Activated T-helper 2 cell treated with anti-CD3 and anti-CD28 coated beads, Interferon-gamma antibody, Interleukin-2, Interleukin-4, amounts not matched to agents 10 μg/mL and 5 μg/mL and 100 μg/mL, durations not matched to agents 14 hours and 24 hours and 36 hours (primary cell): ENCODE measurements at regions not wholly inside any gene's neighbourhood (a gene's known extent, or its start where the extent isn't known, plus 50 kb on each side); places are given as distances from the start of the nearest gene placed in this dataset.

Source experiments
- DNase-seq: peaks from one replicate; pipeline ENCODE4 v3.0.0; 2021; ENCODE audit warnings: low spot score
- H3K27ac Mint-ChIP-seq: one replicate; pipeline ENCODE4 v1.8.0; 2021; ENCODE audit warnings: mixed read lengths
- H3K27me3 Mint-ChIP-seq: one replicate; pipeline ENCODE4 v1.8.0; 2021; ENCODE audit warnings: low read depth, mixed read lengths
- H3K36me3 Mint-ChIP-seq: one replicate; pipeline ENCODE4 v1.8.0; 2021; ENCODE audit warnings: low read depth, mixed read lengths
- H3K4me1 Mint-ChIP-seq: one replicate; pipeline ENCODE4 v1.8.0; 2021; ENCODE audit warnings: low read depth, mixed read lengths
- H3K4me3 Mint-ChIP-seq: one replicate; pipeline ENCODE4 v1.8.0; 2021; ENCODE audit warnings: low read depth, mild to moderate bottlenecking, moderate library complexity, mixed read lengths
- H3K9me3 Mint-ChIP-seq: one replicate; pipeline ENCODE4 v1.8.0; 2021; ENCODE audit warnings: mixed read lengths
- intact Hi-C: fragments of 100-400 bp; cut with micrococcal nuclease; formaldehyde crosslinking; loops from one replicate; pipeline ENCODE4 v1.15.1; 2023

DNA sequence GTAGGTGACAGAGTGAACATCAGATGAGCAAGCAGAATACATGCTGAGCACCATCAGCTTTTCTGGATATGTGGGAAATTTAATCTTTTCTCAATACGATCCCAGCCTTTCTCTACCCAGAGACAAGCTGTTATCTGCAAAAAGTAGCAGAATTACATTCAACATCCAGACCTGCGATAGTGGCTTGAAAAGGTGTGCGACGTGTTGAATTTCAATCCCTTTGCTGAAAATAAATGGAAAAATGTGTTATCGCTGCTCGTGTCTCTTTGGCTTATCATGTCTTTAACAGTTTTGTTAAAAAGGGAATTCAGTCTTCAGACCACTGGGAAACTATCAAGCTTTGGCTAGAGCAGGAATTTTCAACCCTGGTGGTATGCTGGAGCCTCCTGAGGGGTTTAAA is 98.8 kb upstream of the FAM20A start:
- Mint-ChIP-seq H3K4me1 (no peaks in the 10 kb centered on the region), H3K27ac (no peak overlapping the region)

DNA sequence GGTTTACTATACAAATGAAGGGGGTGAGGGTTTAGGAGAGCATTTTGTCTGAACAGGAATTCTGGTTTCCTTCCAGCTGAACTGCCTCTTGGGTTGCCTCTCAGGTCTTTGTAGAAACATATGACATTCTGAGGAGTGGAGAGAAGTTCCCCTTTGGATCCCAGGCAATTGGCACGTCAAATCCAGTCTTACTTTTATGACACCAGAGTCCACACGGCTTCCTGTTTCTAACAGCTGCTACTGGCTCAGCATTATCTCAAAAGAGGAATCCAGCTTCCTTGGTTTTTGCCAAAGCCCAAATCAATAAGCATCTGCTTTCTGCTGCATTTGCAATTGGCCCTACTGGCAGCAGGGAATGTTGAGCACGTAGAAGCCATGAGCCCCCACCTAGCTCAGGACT is 97.6 kb upstream of the FAM20A start:
- Mint-ChIP-seq H3K4me1 (no peaks in the 10 kb centered on the region), H3K27ac (no peak overlapping the region), H3K9me3 (no peaks in the 10 kb centered on the region), H3K4me3 (no peak overlapping the region), H3K36me3 (no peaks in the 10 kb centered on the region), H3K27me3 (peaks cover 1% of the 10 kb centered on the region)
- no peak for DNase-seq
- intact Hi-C loops = no loop called here

More for the DNA sequence above, 98.8 kb upstream of the FAM20A start:
- no peaks in the 10 kb centered on the region for H3K9me3 Mint-ChIP-seq
- H3K27me3 Mint-ChIP-seq = peaks cover 1% of the 10 kb centered on the region
- no peak for DNase-seq
- H3K4me3 Mint-ChIP-seq = no peak overlapping the region
- intact Hi-C loops = no loop called here
- H3K36me3 Mint-ChIP-seq = no peaks in the 10 kb centered on the region

DNA sequence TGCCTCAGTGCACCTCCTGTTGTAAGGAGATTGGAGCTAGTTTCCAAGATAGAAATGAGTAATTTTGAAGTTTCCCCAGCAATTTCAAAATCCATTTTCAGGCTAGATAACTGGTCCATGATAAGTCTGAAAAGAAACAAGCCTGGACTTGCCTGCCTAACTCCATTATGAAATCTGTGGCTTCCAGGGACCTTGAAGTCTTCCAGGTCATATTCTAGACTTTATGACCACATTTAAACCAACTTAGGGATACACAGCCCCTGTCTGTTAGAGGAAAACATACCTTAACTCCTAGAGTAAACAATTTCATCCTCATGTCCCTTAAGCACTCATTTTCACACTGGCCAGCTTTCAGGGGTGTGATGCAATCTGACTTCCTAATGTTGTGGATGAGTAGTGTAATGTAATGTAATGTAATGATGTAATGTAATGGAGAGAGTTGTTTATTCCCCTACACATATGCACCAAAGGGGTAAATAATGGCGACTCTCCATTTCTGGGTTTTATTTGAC is 96.7 kb upstream of the FAM20A start:
- Mint-ChIP-seq H3K27me3 (no peaks in the 10 kb centered on the region), H3K27ac (no peak overlapping the region), H3K4me3 (no peak overlapping the region), H3K36me3 (no peaks in the 10 kb centered on the region), H3K9me3 (no peaks in the 10 kb centered on the region), H3K4me1 (no peaks in the 10 kb centered on the region)
- no peak for DNase-seq
- intact Hi-C loops = no loop called here

DNA sequence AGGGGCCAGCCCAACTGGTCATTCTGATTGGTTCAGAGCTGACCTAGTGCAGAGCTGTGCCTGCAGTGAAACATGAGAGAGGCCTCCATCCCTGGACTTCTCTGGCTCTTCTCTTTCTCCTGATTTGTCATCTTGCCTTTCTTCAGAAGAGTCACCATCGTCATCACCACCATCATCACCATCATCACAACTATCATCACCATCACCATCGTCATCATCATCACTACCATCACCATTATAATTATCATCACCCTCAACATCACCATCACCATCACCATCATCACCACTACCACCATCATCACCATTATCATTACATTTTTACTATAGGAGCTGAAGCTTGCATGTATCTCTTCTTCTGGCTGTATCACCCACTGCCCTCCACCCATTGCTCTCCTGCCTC is 94.5 kb upstream of the FAM20A start:
- no peak overlapping the region for H3K27ac Mint-ChIP-seq

DNA sequence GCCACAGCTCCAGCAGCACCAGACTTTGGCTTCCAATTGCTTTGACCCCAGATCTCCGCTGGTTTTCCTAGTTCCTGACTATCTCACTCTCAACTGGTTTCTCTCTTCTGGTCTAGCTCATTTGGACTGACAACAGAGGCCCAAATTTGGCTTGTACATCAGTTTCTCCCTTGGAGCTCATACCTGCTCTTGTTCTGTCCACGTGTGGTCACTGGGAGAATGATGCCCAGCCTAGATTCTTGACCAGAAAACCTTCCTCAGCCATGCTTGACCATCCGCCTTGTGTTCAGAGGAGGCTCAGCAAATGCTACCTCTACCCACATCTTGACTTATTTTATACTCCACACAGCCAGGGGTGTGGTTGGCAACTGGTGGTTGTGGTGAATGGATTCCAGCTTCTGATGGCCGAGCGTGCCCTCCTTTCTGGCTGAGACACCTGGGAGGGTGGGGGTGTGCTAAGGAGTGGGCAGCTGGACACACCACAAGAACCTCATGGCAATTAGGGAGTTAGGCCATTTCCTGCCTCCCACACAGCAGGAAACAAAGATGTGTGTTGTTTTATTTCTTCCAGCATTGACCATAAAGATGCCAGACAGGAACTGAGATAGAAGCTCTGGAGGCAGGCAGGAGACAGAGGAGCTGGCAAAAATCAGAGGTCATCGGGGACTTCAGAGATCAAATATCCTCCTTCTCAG is 93.8 kb upstream of the FAM20A start:
- H3K9me3 Mint-ChIP-seq = no peaks in the 10 kb centered on the region
- H3K36me3 Mint-ChIP-seq = no peaks in the 10 kb centered on the region
- H3K27me3 Mint-ChIP-seq = no peaks in the 10 kb centered on the region
- no peak overlapping the region for H3K27ac Mint-ChIP-seq
- H3K4me1 Mint-ChIP-seq = no peaks in the 10 kb centered on the region
- DNase-seq = no peak
- no peak overlapping the region for H3K4me3 Mint-ChIP-seq
- intact Hi-C loops = no loop called here

More for the DNA sequence above, 94.5 kb upstream of the FAM20A start:
- Mint-ChIP-seq H3K9me3 (no peaks in the 10 kb centered on the region), H3K27me3 (no peaks in the 10 kb centered on the region), H3K36me3 (no peaks in the 10 kb centered on the region), H3K4me1 (no peaks in the 10 kb centered on the region), H3K4me3 (no peak overlapping the region)
- intact Hi-C loops = no loop called here
- no peak for DNase-seq

DNA sequence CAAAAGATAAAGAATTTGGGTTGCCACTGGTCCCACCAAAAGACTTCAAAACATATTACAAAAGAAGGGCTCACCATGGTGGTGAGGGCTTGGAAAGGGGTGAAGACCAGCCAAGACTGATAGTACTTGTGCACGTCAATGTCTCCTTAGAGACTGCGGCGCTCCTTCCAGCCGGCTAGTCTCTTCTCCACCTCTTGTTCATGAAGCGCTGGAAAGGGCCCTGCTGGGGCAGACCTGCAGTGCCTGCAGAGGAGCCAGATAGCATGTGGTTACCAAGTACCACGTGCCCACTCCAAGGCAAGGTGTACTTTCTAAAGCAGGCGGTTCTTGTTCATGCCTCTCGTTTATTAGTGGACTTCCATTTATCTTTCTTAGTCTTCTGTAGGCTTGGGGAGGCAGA is 92.7 kb upstream of the FAM20A start:
- Mint-ChIP-seq H3K36me3 (no peaks in the 10 kb centered on the region), H3K4me1 (no peaks in the 10 kb centered on the region), H3K4me3 (no peak overlapping the region), H3K27ac (no peak overlapping the region), H3K27me3 (no peaks in the 10 kb centered on the region), H3K9me3 (no peaks in the 10 kb centered on the region)
- intact Hi-C loops = no loop called here
- no peak for DNase-seq

DNA sequence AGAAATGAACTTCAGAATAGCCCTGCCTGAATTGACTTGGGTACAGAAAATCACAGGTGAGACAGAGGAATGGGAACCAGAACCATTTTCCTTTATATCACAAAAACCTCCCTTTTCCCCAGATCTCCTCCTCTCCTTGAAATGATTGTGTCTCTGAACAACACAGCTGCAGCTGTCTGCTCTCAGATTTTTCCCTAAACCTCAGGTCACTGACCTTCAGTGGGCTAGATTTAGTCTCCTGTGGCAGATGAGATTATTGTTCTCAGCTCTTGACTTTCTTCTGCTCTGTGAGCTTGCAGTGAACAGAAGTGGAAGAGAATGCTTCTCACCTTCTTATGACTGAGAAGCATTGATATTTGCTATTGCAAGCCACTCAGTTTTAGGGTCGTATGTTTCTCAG is 92.3 kb upstream of the FAM20A start:
- Mint-ChIP-seq H3K36me3 (no peaks in the 10 kb centered on the region), H3K27me3 (peaks cover 2% of the 10 kb centered on the region), H3K27ac (no peak overlapping the region), H3K4me3 (no peak overlapping the region), H3K4me1 (no peaks in the 10 kb centered on the region), H3K9me3 (no peaks in the 10 kb centered on the region)
- DNase-seq = no peak
- intact Hi-C loops = no loop called here

DNA sequence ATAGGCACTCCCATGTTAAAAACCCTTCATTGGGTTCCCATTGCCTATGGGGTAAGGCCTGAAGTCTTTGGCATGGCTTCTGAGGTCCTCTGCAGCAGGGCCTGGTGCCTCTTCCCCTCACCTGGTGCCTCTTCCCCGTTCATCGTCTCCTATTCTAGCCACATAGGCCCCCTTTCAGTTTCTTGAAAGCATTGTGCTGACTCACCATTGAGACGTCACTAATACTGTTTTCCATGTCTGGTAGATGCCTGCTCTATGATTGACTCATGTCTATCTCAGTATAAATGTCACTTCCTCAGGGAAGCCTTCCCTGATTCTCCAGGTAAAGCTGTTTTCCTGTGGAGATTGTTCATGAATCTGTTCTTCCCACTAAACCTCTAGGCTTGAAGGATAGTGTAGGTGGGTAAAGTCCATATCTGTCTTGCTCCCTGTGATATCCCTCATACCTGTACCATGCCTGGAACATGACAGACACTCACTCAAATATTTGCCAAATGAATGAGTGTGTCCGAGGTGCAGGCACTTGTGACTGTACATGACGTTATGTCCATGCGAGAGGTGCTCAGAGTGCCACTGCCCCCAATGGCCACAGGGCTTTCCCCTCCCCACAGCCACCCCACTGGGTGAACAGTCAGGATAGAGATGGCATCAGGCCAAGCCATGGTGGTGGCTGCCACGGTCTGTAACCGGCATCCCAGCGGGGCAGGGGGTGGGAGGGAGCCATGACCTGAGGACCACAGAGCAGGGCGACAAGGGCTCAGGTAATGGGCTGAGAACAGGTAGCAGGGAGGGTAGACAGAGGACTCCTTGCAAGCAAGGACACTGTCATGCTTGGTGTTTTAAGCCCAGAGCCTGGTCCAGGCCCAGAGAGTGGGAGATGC is 85.2 kb upstream of the FAM20A start:
- Mint-ChIP-seq H3K9me3 (no peaks in the 10 kb centered on the region), H3K4me1 (no peaks in the 10 kb centered on the region), H3K27ac (no peak overlapping the region), H3K36me3 (no peaks in the 10 kb centered on the region), H3K27me3 (peaks cover 3% of the 10 kb centered on the region), H3K4me3 (no peak overlapping the region)
- DNase-seq = no peak
- intact Hi-C loops = no loop called here

DNA sequence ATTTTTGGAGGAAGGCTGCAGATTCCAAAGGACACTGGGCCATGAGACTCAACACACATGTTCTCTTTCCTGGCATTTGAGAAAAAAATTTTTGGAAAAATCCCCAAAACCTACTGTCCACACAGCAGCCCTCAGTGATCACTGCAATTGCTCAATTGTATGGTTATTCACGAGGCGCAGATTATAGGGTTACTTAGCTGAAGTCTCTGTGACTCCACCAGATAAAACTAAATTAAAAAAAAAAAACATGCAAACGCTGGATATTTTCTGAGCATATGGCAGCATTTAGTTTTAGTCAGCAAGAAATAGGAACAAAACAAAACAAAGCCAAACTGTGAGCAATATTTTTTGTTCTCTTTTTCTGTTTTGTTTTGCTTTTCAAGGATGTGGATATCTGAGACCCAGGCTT is 83.8 kb upstream of the FAM20A start:
- Mint-ChIP-seq H3K9me3 (no peaks in the 10 kb centered on the region), H3K27me3 (peaks cover 3% of the 10 kb centered on the region), H3K4me3 (no peak overlapping the region), H3K27ac (no peak overlapping the region), H3K4me1 (no peaks in the 10 kb centered on the region), H3K36me3 (no peaks in the 10 kb centered on the region)
- DNase-seq = no peak
- intact Hi-C loops = no loop called here

DNA sequence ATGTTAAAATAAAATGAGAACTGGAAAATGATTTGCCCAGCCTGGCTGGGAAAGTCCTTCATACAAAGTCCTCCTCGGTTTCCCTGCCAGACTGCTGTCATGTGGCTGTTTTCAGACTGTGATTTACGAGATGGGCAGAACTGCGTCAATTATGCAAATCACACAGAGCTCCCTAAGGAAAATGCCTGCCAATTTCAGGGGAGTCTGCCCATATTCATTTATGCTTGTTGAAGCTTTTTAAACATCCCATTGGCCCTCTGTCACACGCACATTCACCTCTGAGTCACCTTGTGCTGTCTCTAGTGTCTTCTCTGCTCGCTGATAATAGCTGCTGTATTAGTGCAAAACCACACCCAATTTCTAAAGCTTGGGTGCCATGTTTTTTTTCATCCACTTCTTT is 81.7 kb upstream of the FAM20A start:
- Mint-ChIP-seq H3K27ac (no peak overlapping the region), H3K27me3 (peaks cover 1% of the 10 kb centered on the region), H3K9me3 (no peaks in the 10 kb centered on the region), H3K36me3 (no peaks in the 10 kb centered on the region), H3K4me1 (no peaks in the 10 kb centered on the region), H3K4me3 (no peak overlapping the region)
- intact Hi-C loops = no loop called here
- DNase-seq = no peak

DNA sequence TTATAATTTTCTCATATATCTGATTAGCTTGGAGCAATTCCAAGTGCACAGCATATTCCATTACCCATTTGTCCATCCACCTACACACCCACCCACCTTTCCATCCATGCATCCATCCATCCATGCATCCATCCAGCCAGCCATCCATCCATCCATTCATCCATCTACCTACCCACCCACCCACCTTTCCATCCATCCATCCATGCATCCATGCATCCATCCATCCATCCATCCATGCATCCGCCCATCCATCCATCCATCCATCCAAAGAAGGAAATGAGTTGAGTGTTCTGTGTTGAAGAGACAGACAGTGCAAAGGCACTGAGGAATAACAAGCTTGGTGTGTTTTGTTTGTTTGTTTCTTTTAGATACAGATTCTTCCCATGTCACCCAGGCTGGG is 78.7 kb upstream of the FAM20A start:
- Mint-ChIP-seq H3K4me1 (no peaks in the 10 kb centered on the region), H3K36me3 (no peaks in the 10 kb centered on the region), H3K27me3 (no peaks in the 10 kb centered on the region), H3K9me3 (no peaks in the 10 kb centered on the region), H3K27ac (no peak overlapping the region), H3K4me3 (no peak overlapping the region)
- intact Hi-C loops = no loop called here
- no peak for DNase-seq

DNA sequence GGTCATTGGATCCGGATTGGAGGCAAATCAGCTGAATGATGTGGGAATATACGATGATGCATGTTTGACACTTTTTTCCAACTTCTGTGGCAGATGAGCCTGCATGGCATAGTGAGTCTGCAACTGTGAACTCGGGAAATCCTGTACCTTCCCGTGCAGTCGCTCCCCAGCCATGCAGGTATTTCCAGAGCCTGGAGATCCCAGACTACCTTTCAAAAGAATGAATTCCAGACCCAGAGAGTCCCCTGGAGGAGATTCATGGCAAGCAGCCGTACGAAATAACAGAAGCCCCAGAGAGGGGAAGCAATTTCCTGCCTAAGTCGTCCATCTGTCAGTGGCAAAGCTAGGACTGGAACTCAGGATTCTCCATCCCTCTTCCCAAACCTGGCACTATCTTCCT is 75.7 kb upstream of the FAM20A start:
- Mint-ChIP-seq H3K9me3 (no peaks in the 10 kb centered on the region), H3K4me1 (no peaks in the 10 kb centered on the region), H3K36me3 (no peaks in the 10 kb centered on the region), H3K4me3 (no peak overlapping the region), H3K27ac (no peak overlapping the region), H3K27me3 (no peaks in the 10 kb centered on the region)
- intact Hi-C loops = no loop called here
- no peak for DNase-seq

DNA sequence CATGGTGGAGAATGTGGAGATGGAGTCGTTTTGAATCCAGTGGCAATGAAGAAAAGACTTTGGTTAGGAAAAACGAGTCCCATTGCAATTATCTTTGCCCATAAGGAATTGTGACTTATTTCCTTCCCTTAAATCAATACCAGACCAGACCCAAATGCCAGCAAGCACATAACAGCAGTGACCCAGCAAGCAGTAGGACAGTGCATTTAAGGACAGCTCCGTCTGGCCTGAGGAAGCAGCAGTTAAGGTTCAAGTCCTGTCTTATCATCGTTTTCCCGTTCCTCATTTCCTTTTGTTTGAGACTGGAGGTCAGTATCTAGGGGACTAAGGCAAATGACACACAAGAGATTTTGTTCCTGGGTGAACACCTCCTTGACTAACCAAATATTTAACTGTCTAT is 74.6 kb upstream of the FAM20A start:
- DNase-seq = no peak
- no peaks in the 10 kb centered on the region for H3K9me3 Mint-ChIP-seq
- H3K36me3 Mint-ChIP-seq = no peaks in the 10 kb centered on the region
- intact Hi-C loops = no loop called here
- no peaks in the 10 kb centered on the region for H3K4me1 Mint-ChIP-seq
- no peak overlapping the region for H3K4me3 Mint-ChIP-seq
- H3K27ac Mint-ChIP-seq = no peak overlapping the region
- H3K27me3 Mint-ChIP-seq = no peaks in the 10 kb centered on the region
